ENCODE measurements at regions not wholly inside any gene's neighbourhood (a gene's known extent, or its start where the extent isn't known, plus 50 kb on each side); places are given as distances from the start of the nearest gene placed in this dataset.

- H3K27me3 ChIP-seq (ENCODE audit: control insufficient read depth in 2 of 2, insufficient read depth in 1 of 2, low read length in 1 of 2) = no peaks in the 10 kb centered on the region
- no peaks in the 10 kb centered on the region for H3K9me3 ChIP-seq (ENCODE audit: control insufficient read depth in 2 of 2, insufficient read depth in 1 of 2, low read length in 1 of 2)
- 96% methylated on average over 7 of the region's 7 CpGs for WGBS
- DNase-seq (ENCODE audit: low read depth in 6 of 9, low spot score in 9 of 9) = no peak
- H3K27ac ChIP-seq (ENCODE audit: low read depth in 1 of 2, low read length in 1 of 2) = no peak overlapping the region
- no peaks in the 10 kb centered on the region for H3K4me1 ChIP-seq (ENCODE audit: control insufficient read depth in 2 of 2, insufficient read depth in 2 of 2, low read length in 2 of 2)
- no peak overlapping the region for H3K4me3 ChIP-seq (ENCODE audit: low read length in 2 of 2)
- no peaks in the 10 kb centered on the region for H3K36me3 ChIP-seq (ENCODE audit: control insufficient read depth in 2 of 2, insufficient read depth in 2 of 2, low read length in 1 of 2)
Observed at GRCh38 chr12:25784669-25785068, 173.8 kb upstream of the RASSF8 start.

- no peaks in the 10 kb centered on the region for H3K9me3 ChIP-seq (ENCODE audit: control insufficient read depth in 2 of 2, insufficient read depth in 1 of 2, low read length in 1 of 2)
- no peaks in the 10 kb centered on the region for H3K4me1 ChIP-seq (ENCODE audit: control insufficient read depth in 2 of 2, insufficient read depth in 2 of 2, low read length in 2 of 2)
- DNase-seq (ENCODE audit: low read depth in 6 of 9, low spot score in 9 of 9) = no peak
- H3K27me3 ChIP-seq (ENCODE audit: control insufficient read depth in 2 of 2, insufficient read depth in 1 of 2, low read length in 1 of 2) = no peaks in the 10 kb centered on the region
- 56% methylated on average over 4 of the region's 4 CpGs for WGBS
- no peaks in the 10 kb centered on the region for H3K36me3 ChIP-seq (ENCODE audit: control insufficient read depth in 2 of 2, insufficient read depth in 2 of 2, low read length in 1 of 2)
- H3K4me3 ChIP-seq (ENCODE audit: low read length in 2 of 2) = no peak overlapping the region
- H3K27ac ChIP-seq (ENCODE audit: low read depth in 1 of 2, low read length in 1 of 2) = no peak overlapping the region
Observed at GRCh38 chr12:25785134-25785533, 173.3 kb upstream of the RASSF8 start.

- no peak for DNase-seq (ENCODE audit: low read depth in 6 of 9, low spot score in 9 of 9)
- WGBS = 93% methylated on average over 2 of the region's 2 CpGs
- no peaks in the 10 kb centered on the region for H3K36me3 ChIP-seq (ENCODE audit: control insufficient read depth in 2 of 2, insufficient read depth in 2 of 2, low read length in 1 of 2)
- H3K27me3 ChIP-seq (ENCODE audit: control insufficient read depth in 2 of 2, insufficient read depth in 1 of 2, low read length in 1 of 2) = no peaks in the 10 kb centered on the region
- no peak overlapping the region for H3K27ac ChIP-seq (ENCODE audit: low read depth in 1 of 2, low read length in 1 of 2)
- no peaks in the 10 kb centered on the region for H3K4me1 ChIP-seq (ENCODE audit: control insufficient read depth in 2 of 2, insufficient read depth in 2 of 2, low read length in 2 of 2)
- H3K9me3 ChIP-seq (ENCODE audit: control insufficient read depth in 2 of 2, insufficient read depth in 1 of 2, low read length in 1 of 2) = no peaks in the 10 kb centered on the region
- H3K4me3 ChIP-seq (ENCODE audit: low read length in 2 of 2) = no peak overlapping the region
Observed at GRCh38 chr12:25787701-25788100, 170.8 kb upstream of the RASSF8 start.

- WGBS = 97% methylated on average over 1 of the region's 1 CpG
- Histone ChIP-seq H3K36me3 (ENCODE audit: control insufficient read depth in 2 of 2, insufficient read depth in 2 of 2, low read length in 1 of 2) (no peaks in the 10 kb centered on the region), H3K9me3 (ENCODE audit: control insufficient read depth in 2 of 2, insufficient read depth in 1 of 2, low read length in 1 of 2) (no peaks in the 10 kb centered on the region), H3K4me1 (ENCODE audit: control insufficient read depth in 2 of 2, insufficient read depth in 2 of 2, low read length in 2 of 2) (no peaks in the 10 kb centered on the region), H3K27me3 (ENCODE audit: control insufficient read depth in 2 of 2, insufficient read depth in 1 of 2, low read length in 1 of 2) (no peaks in the 10 kb centered on the region), H3K27ac (ENCODE audit: low read depth in 1 of 2, low read length in 1 of 2) (no peak overlapping the region), H3K4me3 (ENCODE audit: low read length in 2 of 2) (no peak overlapping the region)
- DNase-seq (ENCODE audit: low read depth in 6 of 9, low spot score in 9 of 9) = no peak
Observed at GRCh38 chr12:25788707-25789442, 169.6 kb upstream of the RASSF8 start.

GRCh38 chr12:25789541-25789944, 168.9 kb upstream of the RASSF8 start:
- WGBS = 90% methylated on average over 4 of the region's 4 CpGs

GRCh38 chr12:25792031-25792430, 166.5 kb upstream of the RASSF8 start:
- Histone ChIP-seq H3K9me3 (ENCODE audit: control insufficient read depth in 2 of 2, insufficient read depth in 1 of 2, low read length in 1 of 2) (no peaks in the 10 kb centered on the region), H3K36me3 (ENCODE audit: control insufficient read depth in 2 of 2, insufficient read depth in 2 of 2, low read length in 1 of 2) (no peaks in the 10 kb centered on the region), H3K4me1 (ENCODE audit: control insufficient read depth in 2 of 2, insufficient read depth in 2 of 2, low read length in 2 of 2) (no peaks in the 10 kb centered on the region), H3K4me3 (ENCODE audit: low read length in 2 of 2) (no peak overlapping the region), H3K27ac (ENCODE audit: low read depth in 1 of 2, low read length in 1 of 2) (no peak overlapping the region), H3K27me3 (ENCODE audit: control insufficient read depth in 2 of 2, insufficient read depth in 1 of 2, low read length in 1 of 2) (no peaks in the 10 kb centered on the region)
- DNase-seq (ENCODE audit: low read depth in 6 of 9, low spot score in 9 of 9) = no peak
- 95% methylated on average over 1 of the region's 1 CpG for WGBS

More at GRCh38 chr12:25789541-25789944, 168.9 kb upstream of the RASSF8 start:
- H3K36me3 ChIP-seq (ENCODE audit: control insufficient read depth in 2 of 2, insufficient read depth in 2 of 2, low read length in 1 of 2) = no peaks in the 10 kb centered on the region
- H3K27ac ChIP-seq (ENCODE audit: low read depth in 1 of 2, low read length in 1 of 2) = no peak overlapping the region
- no peaks in the 10 kb centered on the region for H3K9me3 ChIP-seq (ENCODE audit: control insufficient read depth in 2 of 2, insufficient read depth in 1 of 2, low read length in 1 of 2)
- no peaks in the 10 kb centered on the region for H3K4me1 ChIP-seq (ENCODE audit: control insufficient read depth in 2 of 2, insufficient read depth in 2 of 2, low read length in 2 of 2)
- H3K27me3 ChIP-seq (ENCODE audit: control insufficient read depth in 2 of 2, insufficient read depth in 1 of 2, low read length in 1 of 2) = no peaks in the 10 kb centered on the region
- H3K4me3 ChIP-seq (ENCODE audit: low read length in 2 of 2) = no peak overlapping the region
- DNase-seq (ENCODE audit: low read depth in 6 of 9, low spot score in 9 of 9) = no peak

GRCh38 chr12:25793196-25793595, 165.3 kb upstream of the RASSF8 start:
- WGBS = 94% methylated on average over 3 of the region's 3 CpGs
- Histone ChIP-seq H3K27ac (ENCODE audit: low read depth in 1 of 2, low read length in 1 of 2) (no peak overlapping the region), H3K4me3 (ENCODE audit: low read length in 2 of 2) (no peak overlapping the region), H3K36me3 (ENCODE audit: control insufficient read depth in 2 of 2, insufficient read depth in 2 of 2, low read length in 1 of 2) (no peaks in the 10 kb centered on the region), H3K4me1 (ENCODE audit: control insufficient read depth in 2 of 2, insufficient read depth in 2 of 2, low read length in 2 of 2) (no peaks in the 10 kb centered on the region), H3K27me3 (ENCODE audit: control insufficient read depth in 2 of 2, insufficient read depth in 1 of 2, low read length in 1 of 2) (no peaks in the 10 kb centered on the region), H3K9me3 (ENCODE audit: control insufficient read depth in 2 of 2, insufficient read depth in 1 of 2, low read length in 1 of 2) (no peaks in the 10 kb centered on the region)
- DNase-seq (ENCODE audit: low read depth in 6 of 9, low spot score in 9 of 9) = no peak

- Histone ChIP-seq H3K4me3 (ENCODE audit: low read length in 2 of 2) (no peak overlapping the region), H3K27ac (ENCODE audit: low read depth in 1 of 2, low read length in 1 of 2) (no peak overlapping the region), H3K9me3 (ENCODE audit: control insufficient read depth in 2 of 2, insufficient read depth in 1 of 2, low read length in 1 of 2) (no peaks in the 10 kb centered on the region), H3K4me1 (ENCODE audit: control insufficient read depth in 2 of 2, insufficient read depth in 2 of 2, low read length in 2 of 2) (no peaks in the 10 kb centered on the region), H3K36me3 (ENCODE audit: control insufficient read depth in 2 of 2, insufficient read depth in 2 of 2, low read length in 1 of 2) (no peaks in the 10 kb centered on the region), H3K27me3 (ENCODE audit: control insufficient read depth in 2 of 2, insufficient read depth in 1 of 2, low read length in 1 of 2) (no peaks in the 10 kb centered on the region)
- 96% methylated on average over 3 of the region's 3 CpGs for WGBS
- no peak for DNase-seq (ENCODE audit: low read depth in 6 of 9, low spot score in 9 of 9)
Observed at GRCh38 chr12:25794571-25794970, 163.9 kb upstream of the RASSF8 start.

GRCh38 chr12:25796523-25797000, 161.9 kb upstream of the RASSF8 start:
- H3K27ac ChIP-seq (ENCODE audit: low read depth in 1 of 2, low read length in 1 of 2) = no peak overlapping the region

More at GRCh38 chr12:25796523-25797000, 161.9 kb upstream of the RASSF8 start:
- DNase-seq (ENCODE audit: low read depth in 6 of 9, low spot score in 9 of 9) = no peak
- no peaks in the 10 kb centered on the region for H3K9me3 ChIP-seq (ENCODE audit: control insufficient read depth in 2 of 2, insufficient read depth in 1 of 2, low read length in 1 of 2)
- WGBS = 90% methylated on average over 2 of the region's 2 CpGs
- no peak overlapping the region for H3K4me3 ChIP-seq (ENCODE audit: low read length in 2 of 2)
- no peaks in the 10 kb centered on the region for H3K4me1 ChIP-seq (ENCODE audit: control insufficient read depth in 2 of 2, insufficient read depth in 2 of 2, low read length in 2 of 2)
- H3K36me3 ChIP-seq (ENCODE audit: control insufficient read depth in 2 of 2, insufficient read depth in 2 of 2, low read length in 1 of 2) = no peaks in the 10 kb centered on the region
- H3K27me3 ChIP-seq (ENCODE audit: control insufficient read depth in 2 of 2, insufficient read depth in 1 of 2, low read length in 1 of 2) = no peaks in the 10 kb centered on the region
